ENCODE measurements at regions not wholly inside any gene's neighbourhood (a gene's known extent, or its start where the extent isn't known, plus 50 kb on each side); places are given as distances from the start of the nearest gene placed in this dataset.
"Not testable (repeated sequence)": the region's sequence is repeated elsewhere in the genome, so short reads cannot be mapped to it uniquely, and the experiment has no call there.

DNA sequence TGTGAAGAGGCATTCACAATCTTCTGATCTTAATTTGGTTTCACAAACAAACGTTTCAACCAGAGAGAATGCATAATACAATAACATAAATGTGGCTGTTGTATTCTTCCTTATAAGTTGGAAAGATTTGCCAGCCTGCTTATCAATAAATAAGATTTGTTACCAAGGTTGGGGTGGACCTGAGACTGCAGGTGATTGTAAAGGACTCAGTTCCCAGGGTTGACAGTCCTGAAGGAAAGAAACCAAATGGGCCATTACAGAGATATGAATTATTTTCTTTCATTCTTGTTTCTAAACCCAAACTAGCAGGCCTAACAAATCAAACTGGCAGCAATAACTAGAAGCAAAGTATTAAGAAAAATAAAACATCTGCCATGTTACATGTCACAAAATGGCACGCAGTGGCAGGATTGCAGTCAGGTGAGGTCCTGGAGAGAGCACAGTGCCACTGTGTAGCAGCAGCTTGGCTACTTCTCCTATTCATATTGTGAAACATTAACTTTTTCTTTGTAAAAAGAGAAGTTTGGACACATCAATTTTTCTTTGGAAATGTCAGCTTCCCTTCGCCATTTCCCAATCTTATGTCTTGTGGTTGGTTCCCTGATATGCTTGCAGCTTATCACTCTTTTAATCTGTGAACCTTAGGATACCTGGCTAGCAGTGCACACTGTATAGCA lies 133.8 kb upstream of the EMCN start:
- DNase-seq (ENCODE audit: low read depth in 2 of 3, low spot score in 1 of 3): no peak

DNA sequence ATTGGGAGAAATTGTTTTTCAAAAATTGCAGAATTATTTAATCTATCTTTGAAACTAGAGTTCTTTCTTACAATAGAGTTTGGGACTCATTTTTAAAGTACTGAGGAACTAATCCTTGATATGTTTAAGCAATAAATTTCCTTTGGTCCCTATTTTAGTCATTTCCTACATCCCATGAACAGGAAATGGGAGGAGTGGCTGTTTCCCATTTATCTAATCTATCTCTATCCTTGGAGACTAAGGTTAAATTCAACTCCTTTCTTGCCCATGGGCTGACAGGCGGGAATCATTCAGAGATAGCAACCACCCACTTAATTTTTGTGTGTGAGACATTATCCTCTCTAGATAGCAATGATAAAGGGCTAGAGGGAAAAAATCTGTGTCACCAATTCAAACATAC lies 131.6 kb upstream of the EMCN start:
- no peak for DNase-seq (ENCODE audit: low read depth in 2 of 3, low spot score in 1 of 3)

DNA sequence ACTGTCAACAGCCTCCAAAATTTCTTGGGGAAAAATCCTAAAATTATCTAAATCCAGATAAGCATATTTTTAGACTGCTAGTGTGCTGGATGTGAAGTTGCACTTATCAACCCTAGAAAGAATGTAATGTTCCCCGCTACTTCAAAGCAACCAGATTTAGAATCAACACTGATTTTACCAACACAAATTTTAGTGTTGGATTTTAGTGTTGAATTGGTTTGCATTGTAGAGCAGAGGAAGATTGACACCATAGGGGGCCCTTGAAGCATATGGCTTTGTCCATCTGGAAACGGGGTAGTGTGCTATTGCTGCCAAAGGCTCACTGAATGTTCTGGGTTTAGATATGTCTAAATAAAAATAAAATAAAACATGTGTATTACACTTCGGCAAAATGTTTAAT lies 126.3 kb upstream of the EMCN start:
- DNase-seq (ENCODE audit: low read depth in 2 of 3, low spot score in 1 of 3): no peak

DNA sequence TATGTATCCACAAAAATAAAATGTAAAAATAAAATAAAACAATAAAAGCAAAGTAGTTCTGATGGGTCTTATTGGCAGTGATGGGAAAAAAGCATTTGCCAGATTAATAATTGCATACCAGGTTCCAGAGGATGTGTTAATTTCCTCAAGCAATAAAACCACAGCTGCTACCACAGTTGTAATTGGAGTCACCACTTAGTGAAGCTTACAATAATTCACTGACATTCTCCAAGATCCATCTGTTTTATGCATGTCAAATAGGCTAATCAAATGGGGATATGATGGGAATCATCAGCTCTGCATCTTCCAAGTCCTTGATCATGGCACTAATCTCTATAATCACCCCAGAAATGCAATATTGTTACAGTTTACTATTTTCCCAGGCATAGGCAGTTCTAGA lies 123.5 kb upstream of the EMCN start:
- DNase-seq (ENCODE audit: low read depth in 2 of 3, low spot score in 1 of 3): no peak

DNA sequence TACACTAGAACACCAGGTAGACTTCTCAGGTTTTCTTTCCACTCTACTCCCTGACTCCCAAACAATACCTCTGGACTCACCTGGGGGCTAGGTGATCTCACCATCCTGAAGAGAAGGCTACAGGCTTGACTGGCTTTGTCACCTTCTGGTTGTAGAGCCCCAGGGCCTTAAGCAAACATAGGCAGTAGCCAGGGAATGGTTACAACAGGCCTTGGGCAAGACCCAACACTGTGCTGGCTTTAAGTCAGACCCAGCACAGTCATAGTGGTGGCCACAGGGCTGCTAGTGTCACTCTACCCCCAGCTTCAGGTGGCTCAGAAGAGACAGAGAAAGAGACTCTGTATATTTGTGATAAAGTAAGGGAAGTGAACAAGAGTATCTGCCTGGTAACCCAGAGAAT lies 118.1 kb upstream of the EMCN start:
- DNase-seq (ENCODE audit: low read depth in 2 of 3, low spot score in 1 of 3): no peak

DNA sequence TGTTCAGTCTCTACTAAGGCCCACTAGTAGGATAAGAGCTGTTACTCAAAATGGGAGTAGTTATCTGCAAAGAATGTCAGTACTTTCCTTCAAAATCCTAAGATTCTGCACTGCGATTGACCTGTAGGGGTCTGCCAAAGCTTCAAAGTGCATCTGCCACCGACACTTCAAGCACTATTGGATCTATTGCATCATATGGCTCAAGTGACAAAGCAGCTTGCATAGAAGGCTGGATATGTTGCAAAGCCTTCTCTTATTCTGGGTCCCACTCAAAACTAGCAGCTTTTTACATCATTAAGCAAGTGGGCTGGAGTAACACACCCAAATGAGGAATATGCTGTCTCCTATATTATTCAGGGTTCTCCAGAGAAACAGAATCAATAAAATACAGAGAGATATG lies 115.4 kb upstream of the EMCN start:
- DNase-seq (ENCODE audit: low read depth in 2 of 3, low spot score in 1 of 3): no peak

DNA sequence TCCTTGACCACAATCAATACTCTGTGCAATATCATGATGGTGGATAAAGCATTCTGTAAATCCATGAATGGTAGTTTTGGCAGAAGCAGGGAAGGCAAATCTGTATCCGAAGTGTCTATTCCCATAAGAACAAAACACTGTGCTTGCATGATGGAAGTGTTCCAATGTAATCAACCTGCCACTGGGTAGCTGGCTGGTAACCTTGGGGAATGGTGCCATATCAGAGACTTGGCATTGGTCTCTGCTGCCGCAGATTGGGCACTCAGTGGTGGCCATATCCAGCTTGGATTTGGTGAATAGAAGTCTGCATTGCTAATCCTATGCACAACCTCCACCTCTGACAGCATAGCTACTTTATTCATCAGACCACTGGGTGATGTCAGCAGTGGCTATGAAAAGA lies 114.3 kb upstream of the EMCN start:
- DNase-seq (ENCODE audit: low read depth in 2 of 3, low spot score in 1 of 3): no peak

DNA sequence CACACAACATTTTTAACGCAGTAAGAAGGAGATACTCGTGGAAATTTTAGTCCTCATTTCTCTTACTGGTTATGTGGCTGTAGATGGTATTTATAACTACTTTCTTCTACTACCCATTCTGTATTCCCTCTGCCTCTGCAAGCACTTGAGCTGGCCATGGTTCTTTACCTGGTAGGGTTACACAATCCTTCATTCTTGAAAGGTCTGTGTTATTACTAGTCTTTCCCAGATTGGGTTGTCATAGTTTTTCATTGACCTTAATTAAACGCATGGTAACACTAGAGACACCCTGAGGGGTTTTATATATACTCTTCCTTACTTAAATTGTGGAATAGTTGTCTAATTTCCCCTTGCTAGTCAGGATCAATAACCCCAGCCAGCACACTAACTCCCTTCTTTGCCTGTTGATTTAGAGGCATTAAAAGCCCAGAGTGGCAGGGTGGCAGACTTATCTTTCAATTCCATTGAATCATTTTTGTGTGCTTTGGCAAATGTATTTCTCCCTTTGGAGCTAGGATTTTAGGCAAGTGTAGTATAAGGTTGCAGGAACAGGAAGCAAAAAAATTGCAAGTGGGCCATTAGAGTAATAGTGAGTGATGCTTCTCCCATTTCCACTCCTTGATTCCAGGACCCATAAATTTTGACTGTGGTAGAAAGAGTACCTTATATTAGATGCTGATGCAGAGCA lies 113.6 kb upstream of the EMCN start:
- DNase-seq (ENCODE audit: low read depth in 2 of 3, low spot score in 1 of 3): no peak

DNA sequence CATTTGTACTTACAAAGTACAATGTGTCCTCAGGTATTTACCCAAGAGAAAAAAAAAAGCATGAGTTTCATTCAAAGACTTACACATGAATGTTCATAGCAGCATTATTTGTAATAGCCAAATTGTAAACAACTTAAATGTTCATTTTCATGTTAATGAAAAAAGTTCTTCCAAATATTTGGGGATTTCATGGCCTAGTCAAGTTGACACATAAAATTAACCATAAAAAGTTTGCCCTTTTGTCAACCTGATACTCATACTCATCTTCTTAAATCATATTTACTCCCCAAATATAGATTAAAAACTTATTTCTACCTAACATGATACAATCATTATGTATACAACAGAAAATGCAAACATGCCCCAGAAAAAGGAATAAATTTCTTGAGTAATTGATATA lies 112.5 kb upstream of the EMCN start:
- DNase-seq (ENCODE audit: low read depth in 2 of 3, low spot score in 1 of 3): no peak

DNA sequence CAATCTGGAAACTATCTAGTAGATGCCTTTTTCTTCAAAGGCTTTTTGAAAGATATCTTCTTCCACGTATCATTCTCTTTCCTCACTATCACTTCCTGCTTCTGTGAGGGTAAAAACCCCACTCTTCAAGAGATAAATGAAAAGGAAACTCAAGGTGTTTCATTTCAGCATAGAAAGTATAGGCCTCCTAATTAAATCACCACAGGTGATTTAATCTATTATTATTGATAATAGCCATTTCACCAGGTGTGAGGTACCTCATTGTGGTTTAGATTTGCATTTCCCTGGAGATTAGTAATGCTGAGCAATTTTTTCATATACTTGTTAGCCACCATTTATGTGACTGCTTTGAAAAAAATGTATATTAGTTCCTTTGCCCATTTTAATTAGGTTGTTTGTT lies 92.0 kb upstream of the EMCN start:
- no peak for DNase-seq (ENCODE audit: low read depth in 2 of 3, low spot score in 1 of 3)

DNA sequence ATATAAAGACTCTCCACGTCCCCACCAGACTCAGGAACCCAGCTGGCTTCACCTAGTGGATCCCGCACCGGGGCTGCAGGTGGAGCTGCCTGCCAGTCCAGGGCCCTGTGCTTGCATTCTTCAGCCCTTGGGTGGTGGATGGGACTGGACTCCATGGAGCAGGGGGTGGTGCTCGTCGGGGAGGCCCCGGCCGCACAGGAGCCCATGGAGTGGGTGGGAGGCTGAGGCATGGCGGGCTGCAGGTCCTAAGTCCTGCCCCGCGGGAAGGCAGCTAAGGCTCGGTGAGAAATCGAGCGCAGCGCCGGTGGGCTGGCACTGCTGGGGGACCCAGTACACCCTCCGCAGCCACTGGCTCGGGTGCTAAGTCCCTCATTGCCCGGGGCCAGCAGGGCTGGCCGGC lies 90.8 kb upstream of the EMCN start:
- not testable (repeated sequence) for DNase-seq (ENCODE audit: low read depth in 2 of 3, low spot score in 1 of 3)

DNA sequence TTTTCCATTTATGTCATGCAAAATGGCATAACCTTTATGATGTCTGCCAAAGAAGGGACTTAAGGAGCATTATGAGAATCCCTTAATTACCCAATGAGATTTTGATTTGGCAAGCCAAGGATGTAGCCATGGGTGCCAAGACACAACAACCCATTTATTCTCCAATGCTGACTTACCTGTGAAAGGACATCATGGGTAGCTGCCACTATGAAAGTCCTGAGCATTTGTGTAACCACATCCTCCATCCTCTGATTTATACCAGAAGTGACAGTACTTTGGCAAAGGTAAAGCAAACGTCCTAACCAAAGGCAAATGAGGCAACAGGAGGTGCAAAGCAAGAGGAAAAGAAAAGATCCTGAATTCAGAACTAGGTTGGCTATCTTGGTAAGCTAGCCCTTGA lies 87.3 kb upstream of the EMCN start:
- DNase-seq (ENCODE audit: low read depth in 2 of 3, low spot score in 1 of 3): no peak

DNA sequence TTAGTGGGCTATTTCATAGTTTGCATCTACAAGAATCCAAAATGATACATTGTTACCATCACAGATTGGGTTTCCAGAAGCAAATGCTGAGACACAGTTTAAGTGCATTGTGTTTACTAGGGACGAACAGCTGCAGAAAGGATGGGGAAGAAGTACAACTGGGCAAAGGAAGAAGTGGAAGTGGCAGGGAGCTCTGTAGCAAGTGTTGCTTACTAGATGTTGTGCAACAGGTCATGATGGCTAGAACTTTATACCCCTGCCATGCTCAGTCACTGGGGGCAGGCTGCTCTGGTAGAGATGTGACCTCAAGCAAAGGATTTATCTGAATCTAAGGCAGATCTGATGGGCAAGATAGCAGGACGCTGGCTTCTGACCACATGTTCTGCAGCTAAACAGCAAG lies 76.1 kb upstream of the EMCN start:
- no peak for DNase-seq (ENCODE audit: low read depth in 2 of 3, low spot score in 1 of 3)

DNA sequence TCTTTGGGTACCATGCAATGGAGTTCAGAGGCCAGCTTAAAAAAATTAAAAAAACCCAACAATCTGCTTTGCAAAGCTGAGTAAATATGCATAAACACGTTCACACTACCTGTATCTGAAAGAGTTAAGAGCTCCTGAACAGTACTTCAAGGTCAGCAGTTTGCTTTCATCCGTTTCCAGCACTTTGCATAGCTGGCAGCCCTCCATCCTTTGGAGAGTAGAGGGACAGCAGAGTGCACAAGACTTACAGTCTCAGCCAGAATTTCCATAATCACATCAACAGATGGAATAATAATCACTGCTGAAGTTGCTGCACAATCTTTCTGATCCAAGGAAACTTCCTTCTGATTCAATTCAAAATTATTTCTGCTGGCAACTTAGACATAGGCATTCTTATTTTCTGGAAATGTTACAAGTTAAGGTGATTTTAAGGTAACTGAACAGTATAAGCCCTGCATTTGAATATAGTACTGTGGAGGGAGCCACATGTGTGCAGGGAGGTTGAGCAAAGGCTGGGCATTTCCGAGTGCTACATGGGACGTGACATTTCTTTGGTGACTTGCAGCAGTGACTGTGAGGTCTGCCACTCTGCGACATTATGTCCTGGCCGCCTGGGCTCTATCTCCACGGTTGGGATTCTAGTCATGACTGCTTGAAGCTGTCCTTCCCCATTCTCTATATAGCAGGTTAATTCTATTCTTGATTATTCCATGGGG lies 73.5 kb upstream of the EMCN start:
- DNase-seq (ENCODE audit: low read depth in 2 of 3, low spot score in 1 of 3): no peak

DNA sequence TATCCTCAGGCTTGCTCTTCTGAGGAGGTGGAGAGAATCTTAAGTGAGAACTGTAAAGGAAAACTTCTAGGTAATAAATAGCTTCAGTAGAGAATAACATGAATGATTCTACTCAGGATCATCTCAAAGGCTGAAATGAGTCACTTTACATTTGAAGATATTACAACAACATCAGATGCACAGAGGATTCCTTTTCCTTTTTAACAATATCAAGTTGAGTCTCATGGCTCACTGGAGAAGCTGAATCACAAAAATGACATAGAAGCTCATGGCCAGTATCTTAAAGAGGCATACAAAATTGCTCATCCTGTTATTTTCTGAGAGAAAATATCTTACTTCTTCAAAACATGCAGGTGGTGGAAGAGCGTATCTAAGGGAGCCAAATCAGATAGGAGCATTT lies 72.5 kb upstream of the EMCN start:
- no peak for DNase-seq (ENCODE audit: low read depth in 2 of 3, low spot score in 1 of 3)

DNA sequence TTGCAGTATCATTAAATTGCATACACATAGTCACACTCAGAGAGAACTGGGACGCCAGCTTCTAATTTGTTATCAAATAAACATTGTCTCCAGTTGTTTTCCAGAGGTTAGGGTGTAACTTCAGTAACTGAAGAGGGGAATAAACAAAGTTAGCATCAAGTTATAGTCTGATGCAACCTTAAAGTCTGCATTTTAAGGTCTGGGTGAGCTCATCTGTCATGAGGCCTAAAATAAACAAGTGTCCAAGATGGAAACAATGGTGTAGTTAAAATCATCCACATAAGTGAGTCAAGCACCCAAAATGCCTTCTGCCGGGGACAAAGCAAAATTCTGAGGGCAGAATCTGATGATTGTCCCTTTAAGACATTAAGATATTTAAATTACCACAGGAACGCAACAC lies 70.3 kb upstream of the EMCN start:
- DNase-seq (ENCODE audit: low read depth in 2 of 3, low spot score in 1 of 3): no peak

DNA sequence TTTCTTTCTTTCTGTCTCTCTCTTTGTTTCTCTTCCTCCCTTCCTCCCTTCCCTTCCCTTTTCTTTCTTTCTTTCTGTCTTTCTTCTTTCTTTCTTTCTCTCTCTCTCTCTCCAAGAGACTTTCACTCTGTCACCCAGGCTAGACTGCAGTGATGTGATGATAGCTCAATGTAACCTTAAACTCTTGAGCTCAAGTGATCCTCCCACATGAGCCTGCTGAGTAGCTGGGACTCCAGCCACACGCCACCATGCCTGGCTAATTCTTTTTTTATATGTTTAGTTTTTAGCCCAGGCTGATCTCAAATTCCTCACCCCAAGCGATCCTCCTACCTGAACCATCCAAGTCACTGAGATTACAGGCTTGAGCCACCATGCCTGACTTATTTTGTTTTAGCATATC lies 64.3 kb upstream of the EMCN start:
- DNase-seq (ENCODE audit: low read depth in 2 of 3, low spot score in 1 of 3): no peak

DNA sequence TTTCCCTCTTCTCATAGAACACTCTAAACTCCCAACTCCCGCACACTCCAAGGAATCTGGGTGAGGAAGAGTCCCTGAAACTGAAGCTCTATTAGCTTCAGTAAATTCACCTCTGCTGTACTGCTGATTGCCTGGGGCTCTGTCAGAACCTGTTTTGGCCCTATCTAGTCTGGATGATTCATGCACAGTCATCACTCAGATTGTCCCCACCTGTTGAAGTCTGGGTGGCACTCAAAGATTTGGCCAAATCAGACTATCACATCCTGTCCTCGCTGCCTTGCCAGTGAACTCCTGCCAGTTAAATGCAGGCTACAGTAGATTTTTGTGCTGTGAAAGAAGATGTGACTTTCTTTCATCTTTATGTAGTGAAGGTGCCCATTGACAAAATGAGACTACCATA lies 63.5 kb upstream of the EMCN start:
- DNase-seq (ENCODE audit: low read depth in 2 of 3, low spot score in 1 of 3): no peak

DNA sequence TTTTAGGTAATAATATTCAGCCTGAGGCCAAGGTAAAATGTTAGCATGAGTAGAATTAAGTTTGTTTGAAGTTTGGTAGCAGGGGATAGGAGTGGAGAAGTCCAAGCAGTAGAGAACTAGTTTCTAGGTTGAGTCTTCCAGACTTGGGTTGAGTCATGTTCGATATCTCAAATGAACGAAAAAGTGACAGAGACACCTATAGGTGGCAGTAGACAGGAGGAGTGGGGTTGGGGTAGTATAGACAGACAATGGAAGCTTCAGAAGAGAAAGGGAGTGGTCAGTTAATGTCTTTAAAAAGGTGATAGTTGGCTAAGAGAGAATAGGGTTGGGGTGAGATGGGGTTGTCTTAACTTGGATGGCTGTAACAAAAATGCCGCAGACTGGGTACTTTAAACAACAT lies 58.7 kb upstream of the EMCN start:
- DNase-seq (ENCODE audit: low read depth in 2 of 3, low spot score in 1 of 3): no peak

DNA sequence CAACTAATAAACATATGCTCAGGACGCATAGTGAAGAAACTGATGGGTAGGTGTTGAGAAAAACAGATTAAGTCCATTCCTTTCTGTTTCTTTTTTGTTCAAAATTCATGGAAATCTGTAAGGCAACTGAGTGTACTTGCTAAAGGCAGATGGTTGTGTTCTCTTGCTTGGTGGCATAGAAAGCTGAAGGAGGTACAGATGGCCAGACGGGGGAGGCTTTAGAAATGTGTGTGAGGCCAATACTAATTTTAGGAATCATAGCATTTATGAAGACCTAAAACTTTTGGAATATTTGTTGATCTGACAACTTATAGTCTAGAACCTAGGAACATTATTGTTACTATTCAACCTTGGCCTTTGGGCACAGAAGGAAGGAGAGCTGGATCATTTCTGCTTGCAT lies 56.8 kb upstream of the EMCN start:
- DNase-seq (ENCODE audit: low read depth in 2 of 3, low spot score in 1 of 3): no peak

DNA sequence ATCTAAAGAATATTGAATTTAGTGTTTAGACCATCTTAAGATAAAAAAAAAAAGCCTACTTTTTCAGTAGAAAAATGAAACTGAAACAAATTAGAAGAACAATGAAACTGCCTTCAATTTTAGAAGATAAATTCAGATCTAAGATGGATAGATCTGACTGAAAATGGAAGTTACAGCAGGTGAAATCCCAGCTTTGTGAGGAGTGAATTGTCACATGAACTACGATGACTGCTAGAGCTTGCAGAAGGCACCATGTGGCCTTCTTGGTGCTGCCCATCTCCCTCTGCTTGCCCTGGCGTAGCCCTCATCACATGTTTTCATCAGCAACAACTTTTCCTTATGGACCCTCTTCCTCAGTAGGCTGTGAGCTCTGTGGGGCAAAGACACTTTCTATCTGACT lies 51.4 kb upstream of the EMCN start:
- peak in 1 of 3 donors; percentile 1 for DNase-seq (ENCODE audit: low read depth in 2 of 3, low spot score in 1 of 3)

All from stimulated activated CD4-positive, alpha-beta T cell treated with anti-CD3 and anti-CD28 coated beads, Interleukin-12 subunit alpha, Interleukin-12 subunit beta, amount 100 ng/mL, for 48 hours (primary cell).